IMR-90 (cell line): ENCODE measurements at regions not wholly inside any gene's neighbourhood (a gene's known extent, or its start where the extent isn't known, plus 50 kb on each side); places are given as distances from the start of the nearest gene placed in this dataset.

Source experiments
- ATAC-seq: fragments of 200-7000 bp; cut with Tn5 transposase; 2 replicates; pipeline ENCODE4 v1.9.1; 2020; ENCODE audit warnings: low read depth, mild to moderate bottlenecking, moderate library complexity
- BruUV-seq: library from RNA; stranded (reverse); fragments of 400-500 nt; replicated peaks from 2 replicates; lab custom pipeline; 2021; lab: Mats Ljungman, UMichigan
- CTCF ChIA-PET: fragments of 300-600 bp; formaldehyde crosslinking; extraction: SDS; loops from one replicate; lab custom pipeline; 2021; ENCODE audit warnings: antibody characterized with exemption; lab: Yijun Ruan, JAX
- POLR2A ChIA-PET: fragments of 300-600 bp; sonication (Branson Sonifier 250); formaldehyde crosslinking; loops from one replicate; lab custom pipeline; 2022; ENCODE audit warnings: antibody characterized with exemption; ENCODE audit not compliant: unreplicated experiment; lab: Charles Lee
- DNase-seq: peaks from one replicate; pipeline ENCODE4 v3.0.0; 2013
- H2AFZ ChIP-seq: replicated peaks from 2 replicates; pipeline ENCODE3; 2013; ENCODE audit warnings: low read length, mild to moderate bottlenecking; ENCODE audit not compliant: poor library complexity
- H2AK5ac ChIP-seq: 2 replicates; pipeline ENCODE4 v1.6.1; 2013; ENCODE audit warnings: low read depth, low read length, inconsistent platforms
- H2AK9ac ChIP-seq: replicated peaks from 2 replicates; pipeline ENCODE3; 2013; ENCODE audit warnings: mild to moderate bottlenecking, low read depth, low read length, moderate library complexity; ENCODE audit not compliant: poor library complexity
- H2BK120ac ChIP-seq: 2 replicates; pipeline ENCODE4 v1.6.1; 2013; ENCODE audit warnings: low read depth, low read length, inconsistent platforms
- H2BK15ac ChIP-seq: 3 replicates; pipeline ENCODE4 v1.6.1; 2013; ENCODE audit warnings: low read depth, low read length, inconsistent platforms
- H2BK20ac ChIP-seq: 2 replicates; pipeline ENCODE4 v1.6.1; 2013; ENCODE audit warnings: low read depth, mild to moderate bottlenecking, inconsistent platforms, low read length, moderate library complexity
- H2BK5ac ChIP-seq: 2 replicates; pipeline ENCODE4 v1.6.1; 2013; ENCODE audit warnings: mild to moderate bottlenecking, low read depth, low read length, inconsistent platforms; ENCODE audit not compliant: poor library complexity, severe bottlenecking
- H3K14ac ChIP-seq: replicated peaks from 2 replicates; pipeline ENCODE4 v1.6.1; 2013; ENCODE audit warnings: low read depth, low read length, inconsistent platforms
- H3K18ac ChIP-seq: 2 replicates; pipeline ENCODE4 v1.6.1; 2013; ENCODE audit warnings: low read depth, low read length, control low read depth
- H3K23ac ChIP-seq: 2 replicates; pipeline ENCODE4 v1.6.1; 2013; ENCODE audit warnings: low read depth, low read length, inconsistent platforms
- H3K27ac ChIP-seq: 2 replicates; pipeline ENCODE4 v1.5.1; 2013; ENCODE audit warnings: mild to moderate bottlenecking, control low read depth, low read length; ENCODE audit not compliant: insufficient read depth
- H3K27me3 ChIP-seq: 2 replicates; pipeline ENCODE4 v1.6.1; 2013; ENCODE audit warnings: low read length; ENCODE audit not compliant: control insufficient read depth, insufficient read depth
- H3K36me3 ChIP-seq: 2 replicates; pipeline ENCODE4 v1.6.1; 2013; ENCODE audit warnings: low read length, mixed read lengths; ENCODE audit not compliant: control insufficient read depth, insufficient read depth
- H3K4ac ChIP-seq: 2 replicates; pipeline ENCODE4 v1.6.1; 2013; ENCODE audit warnings: low read depth, low read length, inconsistent platforms
- H3K4me1 ChIP-seq: 2 replicates; pipeline ENCODE4 v1.6.1; 2013; ENCODE audit warnings: low read length, mixed read lengths; ENCODE audit not compliant: control insufficient read depth, insufficient read depth
- H3K4me2 ChIP-seq: 2 replicates; pipeline ENCODE4 v1.6.1; 2013; ENCODE audit warnings: low read depth, mild to moderate bottlenecking, control low read depth, low read length, moderate library complexity
- H3K4me3 ChIP-seq: 2 replicates; pipeline ENCODE4 v1.5.1; 2013; ENCODE audit warnings: low read depth, mild to moderate bottlenecking, control low read depth, low read length, moderate library complexity; ENCODE audit not compliant: insufficient read depth
- H3K56ac ChIP-seq: 2 replicates; pipeline ENCODE4 v1.6.1; 2013; ENCODE audit warnings: low read length, inconsistent platforms; ENCODE audit not compliant: insufficient read depth; ENCODE audit errors: extremely low read depth
- H3K79me1 ChIP-seq, 2 experiments: 2 replicates each; pipeline ENCODE4 v1.6.1; 2013; ENCODE audit warnings: low read length in 2 of 2, inconsistent platforms in 1 of 2, low read depth in 1 of 2
- H3K9ac ChIP-seq: 2 replicates; pipeline ENCODE4 v1.6.1; 2013; ENCODE audit warnings: low read depth, low read length, control low read depth
- H3K9me1 ChIP-seq: 2 replicates; pipeline ENCODE4 v1.6.1; 2013; ENCODE audit warnings: low read length, inconsistent platforms; ENCODE audit not compliant: insufficient read depth
- H3K9me3 ChIP-seq: 2 replicates; pipeline ENCODE4 v1.6.1; 2013; ENCODE audit warnings: low read length; ENCODE audit not compliant: control insufficient read depth, insufficient read depth
- H4K20me1 ChIP-seq: 2 replicates; pipeline ENCODE4 v1.6.1; 2013; ENCODE audit warnings: low read length, inconsistent platforms; ENCODE audit not compliant: insufficient read depth
- H4K5ac ChIP-seq: 2 replicates; pipeline ENCODE4 v1.6.1; 2013; ENCODE audit warnings: mild to moderate bottlenecking, low read depth, low read length, control low read depth
- H4K8ac ChIP-seq, 2 experiments: 2 replicates each; pipeline ENCODE4 v1.6.1; 2013; ENCODE audit warnings: low read depth in 2 of 2, low read length in 2 of 2, control low read depth in 1 of 2, inconsistent platforms in 1 of 2
- H4K91ac ChIP-seq: 2 replicates; pipeline ENCODE4 v1.6.1; 2013; ENCODE audit warnings: low read depth, low read length, inconsistent platforms; ENCODE audit not compliant: insufficient read depth
- CEBPB ChIP-seq: IDR thresholded peaks from 2 replicates; pipeline ENCODE4 v1.6.1; 2012; ENCODE audit warnings: low read depth, low read length, improper control_type of control experiment
- ELK1 ChIP-seq: fragments of 150-350 bp; IDR thresholded peaks from 2 replicates; pipeline ENCODE4 v1.6.1; 2016; ENCODE audit warnings: low read depth, mild to moderate bottlenecking, low read length, moderate library complexity, borderline replicate concordance
- MXI1 ChIP-seq: IDR thresholded peaks from 2 replicates; pipeline ENCODE4 v1.6.1; 2012; ENCODE audit warnings: low read depth, mild to moderate bottlenecking, low read length, moderate library complexity, borderline replicate concordance
- RAD21 ChIP-seq: IDR thresholded peaks from 2 replicates; pipeline ENCODE4 v1.6.1; 2012; ENCODE audit warnings: low read length, improper control_type of control experiment
- RCOR1 ChIP-seq: IDR thresholded peaks from 2 replicates; pipeline ENCODE4 v1.6.1; 2012; ENCODE audit warnings: mild to moderate bottlenecking, low read length, improper control_type of control experiment; ENCODE audit not compliant: insufficient replicate concordance
- SMC3 ChIP-seq: fragments of 150-350 bp; IDR thresholded peaks from 2 replicates; pipeline ENCODE4 v1.6.1; 2016; ENCODE audit warnings: low read depth, mild to moderate bottlenecking, antibody characterized with exemption, low read length, moderate library complexity
- WGBS, 2 experiments: methylation state at CpG; one replicate each; pipeline versions ENCODE4 v1.1.5 to v1.1.7; 2013; ENCODE audit warnings: missing lambda C conversion rate in 2 of 2; ENCODE audit not compliant: insufficient read length in 1 of 2; ENCODE audit errors: extremely low coverage in 2 of 2; 5-methylcytosine and 5-hydroxymethylcytosine counted together
- dilution Hi-C: fragments of 300-500 bp; cut with HindIII; formaldehyde crosslinking; loops from one replicate; pipeline ENCODE4 v1.14.3; 2018; ENCODE audit warnings: low sequenced_read_pairs; ENCODE audit not compliant: unreplicated experiment
- in situ Hi-C: fragments of 300-500 bp; cut with MboI; formaldehyde crosslinking; loops from 3 replicates; pipeline ENCODE4 v1.14.3; 2019; ENCODE audit warnings: low sequenced_read_pairs, inconsistent platforms, mixed read lengths
- intact Hi-C: fragments of 100-400 bp; cut with micrococcal nuclease; formaldehyde crosslinking; loops from 2 replicates; pipeline ENCODE4 v1.10.0; 2022
- TF ChIP-seq, protein P1 (sequence below): conservative IDR thresholded peaks from 2 replicates; pipeline ENCODE4 v1.5.1; 2012; ENCODE audit warnings: mild to moderate bottlenecking, low read depth, low read length, improper control_type of control experiment

DNA sequence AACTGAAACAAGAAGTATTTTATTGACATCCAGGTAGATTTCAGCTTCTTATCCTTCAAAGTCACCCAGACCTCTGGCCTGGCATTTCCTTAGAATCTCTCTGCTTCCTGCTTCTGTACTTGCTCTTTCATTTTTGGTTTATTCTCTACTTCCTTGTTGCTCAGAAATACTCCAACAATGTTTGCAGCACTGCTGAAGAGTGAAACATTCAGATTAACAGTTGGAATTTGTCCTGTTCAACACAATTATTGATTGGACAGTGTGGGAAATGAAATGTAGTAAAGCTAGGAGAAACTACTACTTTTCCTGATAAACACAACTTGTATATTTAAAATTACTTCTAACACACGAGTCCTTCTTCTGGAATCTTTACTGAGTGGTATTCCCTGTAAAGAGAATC, 81.0 kb upstream of the MEIS2 start:
- no peak for DNase-seq
- H3K18ac ChIP-seq, result no peak overlapping the region
- H4K5ac ChIP-seq, result no peak overlapping the region
- H3K14ac ChIP-seq, result no peak overlapping the region
- no peak overlapping the region for H3K9ac ChIP-seq
- POLR2A ChIA-PET, result interaction anchor here (0.6 kb wide), 1 partner anchor 812 kb away, joined by 3 read pairs; no protein-coding TSS in a partner anchor
- intact Hi-C loops (no loop called here), dilution Hi-C loops (no loop called here), in situ Hi-C loops (no loop called here)
- H2BK15ac ChIP-seq, result no peak overlapping the region
- no peak overlapping the region for H3K4me2 ChIP-seq
- no peak overlapping the region for H2AK9ac ChIP-seq
- TF ChIP-seq RAD21 (no peak), RCOR1 (no peak), MXI1 (no peak), CEBPB (no peak), SMC3 (no peak), ELK1 (no peak)
- TF ChIP-seq, protein P1, sequence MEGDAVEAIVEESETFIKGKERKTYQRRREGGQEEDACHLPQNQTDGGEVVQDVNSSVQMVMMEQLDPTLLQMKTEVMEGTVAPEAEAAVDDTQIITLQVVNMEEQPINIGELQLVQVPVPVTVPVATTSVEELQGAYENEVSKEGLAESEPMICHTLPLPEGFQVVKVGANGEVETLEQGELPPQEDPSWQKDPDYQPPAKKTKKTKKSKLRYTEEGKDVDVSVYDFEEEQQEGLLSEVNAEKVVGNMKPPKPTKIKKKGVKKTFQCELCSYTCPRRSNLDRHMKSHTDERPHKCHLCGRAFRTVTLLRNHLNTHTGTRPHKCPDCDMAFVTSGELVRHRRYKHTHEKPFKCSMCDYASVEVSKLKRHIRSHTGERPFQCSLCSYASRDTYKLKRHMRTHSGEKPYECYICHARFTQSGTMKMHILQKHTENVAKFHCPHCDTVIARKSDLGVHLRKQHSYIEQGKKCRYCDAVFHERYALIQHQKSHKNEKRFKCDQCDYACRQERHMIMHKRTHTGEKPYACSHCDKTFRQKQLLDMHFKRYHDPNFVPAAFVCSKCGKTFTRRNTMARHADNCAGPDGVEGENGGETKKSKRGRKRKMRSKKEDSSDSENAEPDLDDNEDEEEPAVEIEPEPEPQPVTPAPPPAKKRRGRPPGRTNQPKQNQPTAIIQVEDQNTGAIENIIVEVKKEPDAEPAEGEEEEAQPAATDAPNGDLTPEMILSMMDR, result no peak
- H4K8ac ChIP-seq, result no peak overlapping the region
- no peaks in the 10 kb centered on the region for H3K9me1 ChIP-seq
- no peaks in the 10 kb centered on the region for H3K27me3 ChIP-seq
- no peak overlapping the region for H3K4me3 ChIP-seq
- no peak overlapping the region for H2AK5ac ChIP-seq
- no peak overlapping the region for H2BK120ac ChIP-seq
- H3K4ac ChIP-seq, result no peak overlapping the region
- no peaks in the 10 kb centered on the region for H3K36me3 ChIP-seq
- no peak overlapping the region for H3K27ac ChIP-seq
- H3K56ac ChIP-seq, result no peak overlapping the region
- ATAC-seq, result no peak
- no peak overlapping the region for H2BK20ac ChIP-seq
- H3K4me1 ChIP-seq, result no peaks in the 10 kb centered on the region
- H4K20me1 ChIP-seq, result no peaks in the 10 kb centered on the region
- no peaks in the 10 kb centered on the region for H3K79me1 ChIP-seq
- no TSS peak for BruUV-seq
- WGBS, 2 experiments, result no CpG with 5 or more reads among the region's 1 CpG
- H2BK5ac ChIP-seq, result no peak overlapping the region
- no peak overlapping the region for H4K91ac ChIP-seq
- peaks cover 3% of the 10 kb centered on the region; the same call in 1 of the 2 replicates for H3K9me3 ChIP-seq
- no peak overlapping the region for H2AFZ ChIP-seq
- no peak overlapping the region for H3K23ac ChIP-seq
- CTCF ChIA-PET, result interaction anchor here (1.0 kb wide), 1 partner anchor 120 kb away, joined by 3 read pairs; no protein-coding TSS in a partner anchor
